Right atrium auricular region (tissue), 2 donors: ENCODE measurements at regions not wholly inside any gene's neighbourhood (a gene's known extent, or its start where the extent isn't known, plus 50 kb on each side); places are given as distances from the start of the nearest gene placed in this dataset.
"Not testable (repeated sequence)": the region's sequence is repeated elsewhere in the genome, so short reads cannot be mapped to it uniquely, and the experiment has no call there.

Source experiments
- DNase-seq: peaks from one replicate; pipeline ENCODE4 v3.0.0-alpha.2; 2019; ENCODE audit warnings: low spot score
- H3K27ac ChIP-seq, 2 donors: fragments of 200-600 bp; sonication (generic); 1 replicate in 1 of 2; 2 replicates in 1 of 2; pipeline ENCODE4 v1.5.1; 2016 to 2019
- H3K27me3 ChIP-seq, 2 donors: fragments of 200-600 bp; sonication (generic); one replicate each; pipeline versions ENCODE4 v1.5.1 to v1.6.0; 2017 to 2019
- H3K36me3 ChIP-seq: fragments of 200-600 bp; sonication (generic); one replicate; pipeline ENCODE4 v1.5.1; 2016
- H3K4me1 ChIP-seq, 2 donors: fragments of 200-600 bp; sonication (generic); one replicate each; pipeline versions ENCODE4 v1.5.1 to v1.6.0; 2017 to 2019
- H3K4me3 ChIP-seq, 2 donors: fragments of 200-600 bp; sonication (generic); 1 replicate in 1 of 2; 2 replicates in 1 of 2; pipeline ENCODE4 v1.5.1; 2017 to 2019; ENCODE audit warnings: mild to moderate bottlenecking in 1 of 2, moderate library complexity in 1 of 2
- H3K9me3 ChIP-seq, 2 donors: fragments of 200-600 bp; sonication (generic); one replicate each; pipeline ENCODE4 v1.5.1; 2019
- TF ChIP-seq, protein P1 (sequence below), 2 donors: fragments of 200-600 bp; sonication (generic); IDR thresholded peaks; one replicate each; pipeline ENCODE4 v1.5.1; 2019; ENCODE audit warnings: antibody characterized with exemption in 2 of 2

DNA sequence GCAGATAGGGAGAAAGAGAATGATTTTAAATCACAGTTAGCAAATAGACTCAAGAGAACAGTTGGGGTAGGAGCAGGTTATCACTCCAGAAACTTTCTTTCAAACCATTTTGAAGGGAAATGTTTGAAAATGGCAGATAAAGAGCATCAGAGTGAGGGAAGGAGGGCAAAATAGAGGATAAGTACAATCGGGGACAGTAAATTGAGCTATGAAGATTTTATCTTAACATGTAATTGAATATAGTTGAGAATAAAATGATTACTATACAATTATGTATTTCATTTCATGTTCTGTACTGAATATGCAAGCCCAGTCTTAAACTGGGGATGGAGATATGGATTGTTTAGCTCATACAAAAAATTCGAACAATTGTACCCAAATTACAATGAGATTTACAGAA is 54.0 kb downstream of the MAP10 start:
- Histone ChIP-seq H3K9me3 (no peaks in the 10 kb centered on the region), H3K27ac (no peak overlapping the region), H3K36me3 (no peaks in the 10 kb centered on the region), H3K4me3 (no peak overlapping the region), H3K4me1 (no peaks in the 10 kb centered on the region), H3K27me3 (no peaks in the 10 kb centered on the region)
- no peak for DNase-seq
- TF ChIP-seq, protein P1, sequence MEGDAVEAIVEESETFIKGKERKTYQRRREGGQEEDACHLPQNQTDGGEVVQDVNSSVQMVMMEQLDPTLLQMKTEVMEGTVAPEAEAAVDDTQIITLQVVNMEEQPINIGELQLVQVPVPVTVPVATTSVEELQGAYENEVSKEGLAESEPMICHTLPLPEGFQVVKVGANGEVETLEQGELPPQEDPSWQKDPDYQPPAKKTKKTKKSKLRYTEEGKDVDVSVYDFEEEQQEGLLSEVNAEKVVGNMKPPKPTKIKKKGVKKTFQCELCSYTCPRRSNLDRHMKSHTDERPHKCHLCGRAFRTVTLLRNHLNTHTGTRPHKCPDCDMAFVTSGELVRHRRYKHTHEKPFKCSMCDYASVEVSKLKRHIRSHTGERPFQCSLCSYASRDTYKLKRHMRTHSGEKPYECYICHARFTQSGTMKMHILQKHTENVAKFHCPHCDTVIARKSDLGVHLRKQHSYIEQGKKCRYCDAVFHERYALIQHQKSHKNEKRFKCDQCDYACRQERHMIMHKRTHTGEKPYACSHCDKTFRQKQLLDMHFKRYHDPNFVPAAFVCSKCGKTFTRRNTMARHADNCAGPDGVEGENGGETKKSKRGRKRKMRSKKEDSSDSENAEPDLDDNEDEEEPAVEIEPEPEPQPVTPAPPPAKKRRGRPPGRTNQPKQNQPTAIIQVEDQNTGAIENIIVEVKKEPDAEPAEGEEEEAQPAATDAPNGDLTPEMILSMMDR (IDR thresholded peaks at IDR 0.05) = no peak

DNA sequence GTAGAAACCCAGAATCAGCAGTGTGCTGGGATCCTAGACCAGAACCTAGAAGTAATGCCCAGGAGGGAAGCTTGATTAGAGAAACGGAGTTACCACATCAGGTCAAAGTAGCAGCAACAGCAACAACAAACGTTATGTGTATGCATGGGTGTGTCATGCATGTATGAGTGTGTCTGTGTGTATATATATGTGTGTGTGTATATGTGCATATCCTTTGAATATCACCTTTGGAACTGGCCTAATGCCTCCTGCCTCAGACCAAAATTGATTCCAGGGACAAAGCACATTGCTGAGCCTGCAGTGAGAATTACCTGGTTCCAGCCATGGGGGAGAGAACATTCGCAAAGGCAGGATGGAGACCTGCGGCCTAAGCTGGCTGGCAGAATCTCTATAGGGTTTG is 55.9 kb downstream of the MAP10 start:
- DNase-seq = no peak
- Histone ChIP-seq H3K4me3 (no peak overlapping the region), H3K27ac (no peak overlapping the region), H3K4me1 (no peaks in the 10 kb centered on the region), H3K27me3 (no peaks in the 10 kb centered on the region), H3K36me3 (no peaks in the 10 kb centered on the region), H3K9me3 (no peaks in the 10 kb centered on the region)
- TF ChIP-seq, protein P1 (IDR thresholded peaks at IDR 0.05) = no peak

DNA sequence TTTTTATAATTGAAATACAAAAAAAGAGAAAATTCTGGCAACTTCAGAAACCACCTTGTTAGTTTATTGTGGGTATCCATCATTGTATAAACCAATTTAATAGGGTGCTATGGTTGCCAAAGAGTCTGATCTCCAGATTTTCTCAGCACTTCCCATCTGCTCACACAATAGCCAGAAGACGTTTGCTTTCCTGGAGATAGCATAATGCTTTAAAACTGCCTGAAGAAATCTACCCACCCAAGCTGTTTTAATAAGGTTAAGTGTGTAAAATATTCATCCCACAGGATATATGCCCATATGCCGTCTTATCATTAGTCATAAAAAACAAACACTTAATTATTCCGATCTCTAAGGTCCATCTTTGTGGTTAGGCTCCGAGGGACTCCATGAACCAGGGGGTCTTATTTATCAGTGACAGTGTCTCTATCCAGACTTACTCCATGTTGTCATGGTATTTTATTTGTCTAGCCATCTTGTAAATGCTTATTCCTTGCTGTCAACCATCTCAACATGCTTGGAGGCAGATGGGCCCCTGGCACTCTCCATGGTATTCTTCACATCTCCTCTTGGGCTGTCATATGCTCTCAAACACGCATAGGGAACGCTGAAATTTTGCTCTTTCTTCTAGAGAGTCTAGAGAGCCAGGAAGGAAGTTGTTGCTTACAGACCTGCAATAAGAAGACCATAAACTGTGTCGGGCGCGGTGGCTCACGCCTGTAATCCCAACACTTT is 58.5 kb downstream of the MAP10 start:
- no peak overlapping the region for H3K4me3 ChIP-seq
- H3K9me3 ChIP-seq = no peaks in the 10 kb centered on the region
- no peak overlapping the region for H3K27ac ChIP-seq
- H3K27me3 ChIP-seq = no peaks in the 10 kb centered on the region
- no peak for DNase-seq
- no peaks in the 10 kb centered on the region for H3K4me1 ChIP-seq
- H3K36me3 ChIP-seq = no peaks in the 10 kb centered on the region
- TF ChIP-seq, protein P1 (IDR thresholded peaks at IDR 0.05) = no peak

DNA sequence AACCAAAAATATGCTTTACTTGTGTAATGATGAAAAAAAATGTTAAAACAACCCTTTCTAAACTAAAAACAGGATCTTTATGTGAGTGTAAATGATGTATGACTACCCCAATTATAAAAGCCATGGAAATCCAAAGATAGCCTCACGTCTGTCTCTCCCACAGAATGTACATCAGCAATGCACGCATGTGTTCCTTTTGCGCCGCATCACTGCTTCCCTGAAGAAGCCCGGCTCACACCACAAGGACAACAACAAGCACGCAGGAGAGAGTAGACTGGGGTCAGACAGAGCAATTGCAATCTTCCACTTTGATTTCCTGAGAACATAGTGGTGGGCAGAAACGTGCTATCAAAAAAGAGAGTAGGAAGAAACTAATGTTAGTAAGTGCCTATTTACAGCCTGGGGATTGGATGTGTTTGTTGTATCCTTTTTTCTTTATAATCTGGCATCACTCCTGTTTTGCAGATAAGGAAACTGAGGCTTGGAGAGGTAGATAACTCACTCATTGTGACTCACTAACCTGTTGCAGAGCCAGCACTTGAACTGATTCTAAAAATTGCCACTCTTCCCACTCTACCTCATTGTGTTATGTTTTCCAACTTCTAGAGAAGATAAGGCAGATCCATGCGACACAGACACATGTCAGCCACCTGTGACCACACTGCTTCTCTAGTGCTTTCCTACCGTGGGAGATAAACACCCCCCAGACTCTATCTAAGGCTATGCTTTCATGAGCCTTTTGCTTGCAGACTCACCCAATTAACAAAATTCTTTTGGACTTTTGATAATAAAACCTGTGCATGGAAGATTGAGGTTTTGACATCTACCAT is 60.1 kb downstream of the MAP10 start:
- H3K4me1 ChIP-seq = no peaks in the 10 kb centered on the region
- H3K27me3 ChIP-seq = no peaks in the 10 kb centered on the region
- H3K9me3 ChIP-seq = no peaks in the 10 kb centered on the region
- H3K36me3 ChIP-seq = no peaks in the 10 kb centered on the region
- H3K27ac ChIP-seq = no peak overlapping the region
- DNase-seq = no peak
- TF ChIP-seq, protein P1 (IDR thresholded peaks at IDR 0.05) = no peak
- H3K4me3 ChIP-seq = no peak overlapping the region

DNA sequence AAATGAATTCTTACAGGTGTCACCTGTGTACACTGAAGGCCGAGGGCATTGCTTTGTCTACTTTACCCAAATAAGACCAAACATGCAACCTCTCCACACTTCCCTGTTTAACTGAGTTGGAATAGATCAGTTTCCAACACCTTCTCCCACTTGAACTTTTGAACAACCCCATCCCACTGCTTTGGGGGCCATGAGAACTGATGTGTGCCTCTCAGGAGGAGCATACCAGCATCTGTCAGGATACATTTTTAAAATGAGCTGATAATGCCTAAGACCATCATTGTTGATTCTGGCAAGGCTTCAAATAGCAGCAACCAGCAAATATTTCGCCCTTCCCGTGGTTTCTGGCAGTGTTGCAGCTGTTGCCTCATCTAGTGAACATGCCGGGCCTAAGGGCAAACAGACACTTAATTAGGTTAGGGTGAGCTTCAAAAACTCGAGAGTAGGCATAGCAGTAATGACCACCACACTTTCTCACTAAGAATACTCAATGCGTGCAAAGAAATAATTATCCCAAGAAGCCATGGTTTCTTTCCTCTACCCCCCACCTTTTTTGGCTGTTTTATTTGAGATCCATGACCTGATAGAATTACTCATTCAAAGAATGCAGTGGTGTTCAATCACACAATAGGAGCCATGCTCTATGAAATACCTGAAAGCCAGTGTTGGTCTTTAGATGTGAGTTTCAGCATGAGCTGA is 63.7 kb downstream of the MAP10 start:
- H3K9me3 ChIP-seq = no peaks in the 10 kb centered on the region
- no peaks in the 10 kb centered on the region for H3K36me3 ChIP-seq
- H3K4me1 ChIP-seq = no peaks in the 10 kb centered on the region
- no peak overlapping the region for H3K4me3 ChIP-seq
- no peaks in the 10 kb centered on the region for H3K27me3 ChIP-seq
- no peak overlapping the region for H3K27ac ChIP-seq
- TF ChIP-seq, protein P1 (IDR thresholded peaks at IDR 0.05) = no peak
- DNase-seq = peak; percentile 60

DNA sequence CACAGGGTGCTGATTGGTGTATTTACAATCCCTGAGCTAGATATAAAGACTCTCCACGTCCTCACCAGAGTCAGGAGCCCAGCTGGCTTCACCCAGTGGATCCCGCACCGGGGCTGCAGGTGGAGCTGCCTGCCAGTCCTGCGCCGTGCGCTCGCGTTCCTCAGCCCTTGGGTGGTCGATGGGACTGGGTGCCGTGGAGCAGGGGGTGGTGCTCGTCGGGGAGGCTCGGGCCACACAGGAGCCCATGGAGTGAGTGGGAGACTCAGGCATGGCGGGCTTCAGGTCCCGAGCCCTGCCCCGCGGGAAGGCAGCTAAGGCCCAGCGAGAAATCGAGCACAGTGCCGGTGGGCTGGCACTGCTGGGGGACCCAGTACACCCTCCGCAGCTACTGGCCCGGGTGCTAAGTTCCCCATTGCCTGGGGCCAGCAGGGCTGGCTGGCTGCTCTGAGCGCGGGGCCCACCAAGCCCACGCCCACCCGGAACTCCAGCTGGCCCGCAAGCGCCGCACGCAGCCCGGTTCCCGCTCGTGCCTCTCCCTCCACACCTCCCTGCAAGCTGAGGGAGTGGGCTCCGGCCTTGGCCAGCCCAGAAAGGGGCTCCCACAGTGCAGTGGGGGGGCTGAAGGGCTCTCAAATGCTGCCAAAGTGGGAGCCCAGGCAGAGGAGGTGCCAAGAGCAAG is 66.2 kb downstream of the MAP10 start:
- not testable (repeated sequence) for H3K4me1 ChIP-seq, H3K9me3 ChIP-seq, H3K36me3 ChIP-seq, H3K27ac ChIP-seq, H3K27me3 ChIP-seq, DNase-seq, H3K4me3 ChIP-seq
